ENCODE measurements at regions not wholly inside any gene's neighbourhood (a gene's known extent, or its start where the extent isn't known, plus 50 kb on each side); places are given as distances from the start of the nearest gene placed in this dataset.

- TF ChIP-seq, protein P1, sequence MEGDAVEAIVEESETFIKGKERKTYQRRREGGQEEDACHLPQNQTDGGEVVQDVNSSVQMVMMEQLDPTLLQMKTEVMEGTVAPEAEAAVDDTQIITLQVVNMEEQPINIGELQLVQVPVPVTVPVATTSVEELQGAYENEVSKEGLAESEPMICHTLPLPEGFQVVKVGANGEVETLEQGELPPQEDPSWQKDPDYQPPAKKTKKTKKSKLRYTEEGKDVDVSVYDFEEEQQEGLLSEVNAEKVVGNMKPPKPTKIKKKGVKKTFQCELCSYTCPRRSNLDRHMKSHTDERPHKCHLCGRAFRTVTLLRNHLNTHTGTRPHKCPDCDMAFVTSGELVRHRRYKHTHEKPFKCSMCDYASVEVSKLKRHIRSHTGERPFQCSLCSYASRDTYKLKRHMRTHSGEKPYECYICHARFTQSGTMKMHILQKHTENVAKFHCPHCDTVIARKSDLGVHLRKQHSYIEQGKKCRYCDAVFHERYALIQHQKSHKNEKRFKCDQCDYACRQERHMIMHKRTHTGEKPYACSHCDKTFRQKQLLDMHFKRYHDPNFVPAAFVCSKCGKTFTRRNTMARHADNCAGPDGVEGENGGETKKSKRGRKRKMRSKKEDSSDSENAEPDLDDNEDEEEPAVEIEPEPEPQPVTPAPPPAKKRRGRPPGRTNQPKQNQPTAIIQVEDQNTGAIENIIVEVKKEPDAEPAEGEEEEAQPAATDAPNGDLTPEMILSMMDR (IDR thresholded peaks at IDR 0.05), result no peak
- TF ChIP-seq POLR2A (IDR thresholded peaks at IDR 0.05), result no peak
Observed at GRCh38 chr11:86743223-86744118, 56.9 kb upstream of the PRSS23 start.
